Smooth muscle cell (in vitro differentiated cells): ENCODE measurements at regions not wholly inside any gene's neighbourhood (a gene's known extent, or its start where the extent isn't known, plus 50 kb on each side); places are given as distances from the start of the nearest gene placed in this dataset.

Source experiments
- DNase-seq: peaks from one replicate; lab custom pipeline; 2025; ENCODE audit not compliant: unreplicated experiment; lab: John Stamatoyannopoulos, UW
- H2AFZ ChIP-seq: fragments of 200-600 bp; sonication (generic); 2 replicates; pipeline ENCODE4 v1.6.0; 2016; ENCODE audit warnings: antibody characterized with exemption, low read depth, mild to moderate bottlenecking
- H3F3A ChIP-seq: fragments of 200-600 bp; sonication (generic); 2 replicates; pipeline ENCODE4 v1.6.0; 2017; ENCODE audit warnings: antibody characterized with exemption, low read depth
- H3K27ac ChIP-seq: fragments of 200-600 bp; sonication (generic); 2 replicates; pipeline ENCODE4 v1.5.1; 2016; ENCODE audit warnings: low read depth, mild to moderate bottlenecking
- H3K27me3 ChIP-seq: fragments of 200-600 bp; sonication (generic); 2 replicates; pipeline ENCODE4 v1.6.1; 2016; ENCODE audit warnings: low read depth, mild to moderate bottlenecking
- H3K36me3 ChIP-seq: fragments of 200-600 bp; sonication (generic); 2 replicates; pipeline ENCODE4 v1.5.1; 2016; ENCODE audit warnings: low read depth
- H3K4me1 ChIP-seq: fragments of 200-600 bp; sonication (generic); 2 replicates; pipeline ENCODE4 v1.5.1; 2016; ENCODE audit warnings: low read depth
- H3K4me2 ChIP-seq: fragments of 200-600 bp; sonication (generic); 2 replicates; pipeline ENCODE4 v1.6.0; 2016; ENCODE audit warnings: mild to moderate bottlenecking
- H3K4me3 ChIP-seq: fragments of 200-600 bp; sonication (generic); 2 replicates; pipeline ENCODE4 v1.5.1; 2016; ENCODE audit warnings: mild to moderate bottlenecking
- H3K79me2 ChIP-seq: fragments of 200-600 bp; sonication (generic); 2 replicates; pipeline ENCODE4 v1.6.0; 2016; ENCODE audit warnings: low read depth, mild to moderate bottlenecking
- H3K9ac ChIP-seq: fragments of 200-600 bp; sonication (generic); 2 replicates; pipeline ENCODE4 v1.6.0; 2016; ENCODE audit warnings: low read depth
- H3K9me3 ChIP-seq: fragments of 200-600 bp; sonication (generic); replicated peaks from 2 replicates; pipeline ENCODE4 v1.5.1; 2016; ENCODE audit warnings: low read depth
- H4K20me1 ChIP-seq: fragments of 200-600 bp; sonication (generic); 2 replicates; pipeline ENCODE4 v1.6.0; 2016; ENCODE audit warnings: low read depth
- CTCF ChIP-seq: fragments of 200-600 bp; sonication (generic); IDR thresholded peaks from 2 replicates; pipeline ENCODE4 v1.5.1; 2017; ENCODE audit warnings: borderline replicate concordance, mild to moderate bottlenecking, antibody characterized with exemption; ENCODE audit not compliant: insufficient read depth, poor library complexity, severe bottlenecking
- WGBS: methylation state at CpG from one replicate; pipeline ENCODE4 v1.1.7; 2016; ENCODE audit warnings: low lambda C conversion rate; 5-methylcytosine and 5-hydroxymethylcytosine counted together

DNA sequence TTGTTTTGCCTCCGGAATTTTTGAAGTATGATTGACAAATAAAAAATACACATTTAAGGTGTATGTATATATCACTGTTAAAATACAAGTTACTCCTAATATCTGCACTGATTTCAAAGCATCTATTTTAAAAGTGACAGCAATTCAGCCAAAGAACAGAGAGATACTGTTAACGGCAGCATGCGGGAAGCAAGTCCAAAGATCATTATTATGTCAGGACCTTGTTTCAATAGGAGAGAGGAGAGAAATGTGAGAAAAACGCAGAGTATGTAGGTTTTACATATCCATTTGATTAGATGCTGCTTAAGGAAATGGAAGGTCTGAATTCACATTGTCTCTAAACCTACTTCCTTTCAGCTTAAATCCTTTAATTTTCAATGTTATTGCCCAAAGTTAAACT lies 545.5 kb upstream of the SLC8A1 start:
- 84% methylated on average over 4 of the region's 4 CpGs for WGBS
- no peaks in the 10 kb centered on the region for H3K36me3 ChIP-seq

DNA sequence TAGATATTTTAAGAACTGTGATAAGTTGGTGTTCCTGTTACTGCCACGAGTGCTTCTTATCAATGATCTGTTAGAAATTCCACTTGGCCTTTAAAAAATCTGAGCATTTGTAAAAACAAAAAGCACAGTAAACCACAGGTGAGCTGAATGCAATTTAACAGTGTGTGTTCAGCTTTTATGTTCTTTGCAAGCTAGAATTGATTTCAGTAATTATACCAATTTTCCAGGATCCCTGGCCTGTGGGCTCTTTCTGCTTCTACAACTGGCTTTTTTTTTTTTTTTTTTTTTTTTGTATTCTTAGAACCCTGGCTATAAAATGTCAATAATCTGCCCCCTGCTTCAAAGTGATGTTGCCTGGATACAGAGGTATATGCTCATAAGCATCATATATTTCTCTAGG lies 548.5 kb upstream of the SLC8A1 start:
- Histone ChIP-seq H3K9me3 (no peaks in the 10 kb centered on the region), H3K79me2 (no peaks in the 10 kb centered on the region), H3K4me2 (no peak overlapping the region), H4K20me1 (no peaks in the 10 kb centered on the region), H3K9ac (no peak overlapping the region), H2AFZ (no peak overlapping the region), H3K36me3 (no peaks in the 10 kb centered on the region), H3K27me3 (no peaks in the 10 kb centered on the region), H3K4me1 (no peaks in the 10 kb centered on the region), H3K27ac (no peak overlapping the region), H3F3A (no peaks in the 10 kb centered on the region), H3K4me3 (no peak overlapping the region)
- no peak for TF ChIP-seq CTCF
- no peak for DNase-seq
- WGBS, result 77% methylated on average over 1 of the region's 1 CpG

More for the DNA sequence above, 545.5 kb upstream of the SLC8A1 start:
- Histone ChIP-seq H3K4me1 (no peaks in the 10 kb centered on the region), H3K27me3 (no peaks in the 10 kb centered on the region), H3K27ac (no peak overlapping the region), H3K79me2 (no peaks in the 10 kb centered on the region), H2AFZ (no peak overlapping the region), H3K9ac (no peak overlapping the region), H4K20me1 (no peaks in the 10 kb centered on the region), H3K9me3 (no peaks in the 10 kb centered on the region), H3F3A (no peaks in the 10 kb centered on the region), H3K4me3 (no peak overlapping the region), H3K4me2 (no peak overlapping the region)
- DNase-seq, result no peak
- TF ChIP-seq CTCF, result no peak

DNA sequence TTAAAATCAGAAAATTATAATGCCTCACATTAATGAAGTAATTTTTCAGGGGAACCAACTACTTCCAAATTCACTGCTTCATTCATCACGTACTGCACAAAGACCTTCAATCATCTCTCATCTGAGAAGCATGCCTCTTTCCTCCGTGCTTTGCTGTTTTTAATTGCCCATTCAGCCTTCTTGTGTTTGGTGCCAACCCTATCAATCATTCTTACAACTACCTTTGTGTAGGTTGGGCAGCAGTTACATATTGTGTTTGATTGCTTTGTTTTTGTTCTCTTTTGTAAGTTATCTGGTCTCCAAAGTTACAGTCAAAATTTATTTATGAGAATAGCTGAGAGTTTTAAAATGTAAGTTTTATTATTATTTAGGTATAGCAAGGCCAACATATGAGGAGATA lies 549.0 kb upstream of the SLC8A1 start:
- Histone ChIP-seq H3F3A (no peaks in the 10 kb centered on the region), H3K4me3 (no peak overlapping the region), H4K20me1 (no peaks in the 10 kb centered on the region), H3K79me2 (no peaks in the 10 kb centered on the region), H2AFZ (no peak overlapping the region), H3K4me1 (no peaks in the 10 kb centered on the region), H3K4me2 (no peak overlapping the region), H3K27me3 (no peaks in the 10 kb centered on the region), H3K9me3 (no peaks in the 10 kb centered on the region), H3K27ac (no peak overlapping the region), H3K9ac (no peak overlapping the region), H3K36me3 (no peaks in the 10 kb centered on the region)
- TF ChIP-seq CTCF, result no peak
- DNase-seq, result no peak
- WGBS, result 84% methylated on average over 2 of the region's 2 CpGs

- H3F3A ChIP-seq, result no peaks in the 10 kb centered on the region
- 89% methylated on average over 2 of the region's 2 CpGs for WGBS
- TF ChIP-seq CTCF, result no peak
- H3K27ac ChIP-seq, result no peak overlapping the region
- no peak overlapping the region for H3K9ac ChIP-seq
- no peaks in the 10 kb centered on the region for H4K20me1 ChIP-seq
- no peak overlapping the region for H2AFZ ChIP-seq
- no peak for DNase-seq
- H3K27me3 ChIP-seq, result no peaks in the 10 kb centered on the region
- H3K9me3 ChIP-seq, result no peaks in the 10 kb centered on the region
- no peaks in the 10 kb centered on the region for H3K4me1 ChIP-seq
- H3K36me3 ChIP-seq, result no peaks in the 10 kb centered on the region
- H3K4me3 ChIP-seq, result no peak overlapping the region
- no peaks in the 10 kb centered on the region for H3K79me2 ChIP-seq
- H3K4me2 ChIP-seq, result no peak overlapping the region
Measured at GRCh38 chr2:41004700-41005099, 552.8 kb upstream of the SLC8A1 start.
